Neural crest cell (in vitro differentiated cells): ENCODE measurements at regions not wholly inside any gene's neighbourhood (a gene's known extent, or its start where the extent isn't known, plus 50 kb on each side); places are given as distances from the start of the nearest gene placed in this dataset.

Experiments
- DNase-seq: peaks from one replicate; pipeline ENCODE4 v3.0.0; 2021; ENCODE audit warnings: low read depth, mixed read lengths, low spot score
- H3K27ac Mint-ChIP-seq: one replicate; pipeline ENCODE4 v1.8.0; 2021; ENCODE audit warnings: mild to moderate bottlenecking, mixed read lengths; ENCODE audit not compliant: unreplicated experiment
- H3K27me3 Mint-ChIP-seq: 2 replicates; pipeline ENCODE4 v1.8.0; 2021; ENCODE audit warnings: low read depth, mild to moderate bottlenecking, mixed read lengths
- H3K36me3 Mint-ChIP-seq: 2 replicates; pipeline ENCODE4 v1.8.0; 2021; ENCODE audit warnings: low read depth, mild to moderate bottlenecking, mixed read lengths
- H3K4me1 Mint-ChIP-seq: 2 replicates; pipeline ENCODE4 v1.8.0; 2021; ENCODE audit warnings: mixed read lengths
- H3K4me3 Mint-ChIP-seq: one replicate; pipeline ENCODE4 v1.8.0; 2021; ENCODE audit warnings: mild to moderate bottlenecking, mixed read lengths
- H3K9me3 Mint-ChIP-seq: 2 replicates; pipeline ENCODE4 v1.8.0; 2021; ENCODE audit warnings: mixed read lengths
- TF ChIP-seq, protein P1 (sequence below): fragments of 200-600 bp; sonication (generic); conservative IDR thresholded peaks from 2 replicates; pipeline ENCODE4 v1.5.0; 2021; ENCODE audit warnings: antibody characterized with exemption, mild to moderate bottlenecking

DNA sequence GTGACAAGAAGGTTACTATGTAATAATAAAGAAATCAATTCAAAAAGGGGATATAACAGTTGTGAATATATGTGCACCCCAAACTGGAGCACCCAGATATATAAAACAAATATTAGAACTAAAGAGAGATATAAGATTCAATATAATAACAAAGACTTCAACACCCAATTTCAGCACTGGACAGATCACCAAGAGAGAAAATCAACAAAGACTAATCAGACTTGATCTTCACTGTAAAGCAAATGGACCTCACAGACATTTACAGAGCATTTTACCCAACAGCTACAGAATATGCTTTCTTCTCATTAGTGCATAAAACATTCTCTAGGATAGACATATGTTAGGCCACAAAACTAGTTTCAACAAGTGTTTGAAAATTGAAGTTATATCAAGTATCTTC, 287.7 kb downstream of the DSC3 start:
- Mint-ChIP-seq H3K4me3 (no peak overlapping the region), H3K27ac (no peak overlapping the region), H3K4me1 (no peaks in the 10 kb centered on the region), H3K36me3 (no peaks in the 10 kb centered on the region), H3K27me3 (no peaks in the 10 kb centered on the region), H3K9me3 (peaks cover 11% of the 10 kb centered on the region)
- no peak for DNase-seq
- TF ChIP-seq, protein P1, sequence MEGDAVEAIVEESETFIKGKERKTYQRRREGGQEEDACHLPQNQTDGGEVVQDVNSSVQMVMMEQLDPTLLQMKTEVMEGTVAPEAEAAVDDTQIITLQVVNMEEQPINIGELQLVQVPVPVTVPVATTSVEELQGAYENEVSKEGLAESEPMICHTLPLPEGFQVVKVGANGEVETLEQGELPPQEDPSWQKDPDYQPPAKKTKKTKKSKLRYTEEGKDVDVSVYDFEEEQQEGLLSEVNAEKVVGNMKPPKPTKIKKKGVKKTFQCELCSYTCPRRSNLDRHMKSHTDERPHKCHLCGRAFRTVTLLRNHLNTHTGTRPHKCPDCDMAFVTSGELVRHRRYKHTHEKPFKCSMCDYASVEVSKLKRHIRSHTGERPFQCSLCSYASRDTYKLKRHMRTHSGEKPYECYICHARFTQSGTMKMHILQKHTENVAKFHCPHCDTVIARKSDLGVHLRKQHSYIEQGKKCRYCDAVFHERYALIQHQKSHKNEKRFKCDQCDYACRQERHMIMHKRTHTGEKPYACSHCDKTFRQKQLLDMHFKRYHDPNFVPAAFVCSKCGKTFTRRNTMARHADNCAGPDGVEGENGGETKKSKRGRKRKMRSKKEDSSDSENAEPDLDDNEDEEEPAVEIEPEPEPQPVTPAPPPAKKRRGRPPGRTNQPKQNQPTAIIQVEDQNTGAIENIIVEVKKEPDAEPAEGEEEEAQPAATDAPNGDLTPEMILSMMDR = no peak

DNA sequence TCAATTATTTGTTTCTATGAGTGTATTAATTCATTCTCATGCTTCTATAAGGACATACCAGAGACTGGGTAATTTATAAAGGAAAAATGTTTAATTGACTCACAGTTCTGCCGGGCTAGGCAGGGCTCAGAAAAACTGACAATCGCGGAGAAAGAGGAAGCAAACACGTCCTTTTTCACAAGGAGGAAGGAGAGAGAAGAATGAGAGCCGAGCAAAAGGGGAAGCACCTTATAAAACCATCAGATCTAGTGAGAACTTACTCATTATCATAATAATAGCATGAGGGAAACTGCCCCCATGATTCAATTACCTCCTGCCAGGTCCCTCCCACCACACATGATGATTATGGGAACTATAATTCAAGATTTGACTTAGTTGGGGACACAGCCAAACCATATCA, 294.0 kb downstream of the DSC3 start:
- no peaks in the 10 kb centered on the region for H3K36me3 Mint-ChIP-seq
- no peaks in the 10 kb centered on the region for H3K27me3 Mint-ChIP-seq
- H3K9me3 Mint-ChIP-seq = peaks cover 3% of the 10 kb centered on the region
- H3K4me1 Mint-ChIP-seq = peaks cover 7% of the 10 kb centered on the region
- H3K27ac Mint-ChIP-seq = no peak overlapping the region
- TF ChIP-seq, protein P1 = no peak
- H3K4me3 Mint-ChIP-seq = no peak overlapping the region
- DNase-seq = no peak

DNA sequence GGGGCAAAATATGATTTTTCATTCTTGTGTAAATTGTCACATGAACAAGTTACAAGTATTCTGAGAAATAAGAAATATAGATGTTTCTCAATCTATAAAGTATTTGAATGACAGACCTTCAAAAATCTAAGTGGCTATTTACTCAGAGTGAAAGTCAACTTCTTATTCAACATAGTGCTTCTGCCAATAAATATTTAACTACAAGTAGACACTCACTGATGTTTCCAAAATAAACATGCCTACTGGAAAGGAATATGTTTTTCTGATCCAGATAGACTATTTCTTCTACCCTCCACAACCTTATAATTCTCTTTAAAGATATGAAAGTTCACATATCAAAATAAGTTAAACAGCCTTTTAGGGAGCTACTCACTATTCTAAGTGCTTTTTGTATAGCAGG, 296.3 kb downstream of the DSC3 start:
- Mint-ChIP-seq H3K36me3 (no peaks in the 10 kb centered on the region), H3K4me1 (peaks cover 7% of the 10 kb centered on the region), H3K9me3 (no peaks in the 10 kb centered on the region), H3K27me3 (no peaks in the 10 kb centered on the region), H3K27ac (no peak overlapping the region), H3K4me3 (no peak overlapping the region)
- TF ChIP-seq, protein P1 = no peak
- DNase-seq = no peak

DNA sequence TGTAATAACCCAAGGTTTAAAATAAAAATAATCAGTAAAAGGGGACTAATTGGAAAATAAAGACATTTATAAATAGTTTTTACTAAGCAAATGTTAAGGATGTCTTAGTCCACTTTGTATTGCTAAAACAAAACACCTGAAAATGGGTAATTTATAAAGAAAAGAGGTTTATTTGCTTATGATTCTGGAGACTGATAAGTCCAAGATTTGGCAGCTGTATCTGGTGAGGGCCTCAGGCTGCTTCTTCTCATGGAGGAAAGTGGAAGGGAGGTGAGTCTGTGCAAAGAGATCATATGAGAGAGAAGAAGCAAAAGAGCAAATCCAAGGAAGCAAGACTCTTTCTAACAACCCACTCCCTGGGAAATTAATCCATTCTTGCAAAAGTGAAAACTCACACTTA, 299.5 kb downstream of the DSC3 start:
- Mint-ChIP-seq H3K36me3 (no peaks in the 10 kb centered on the region), H3K27ac (no peak overlapping the region), H3K4me1 (no peaks in the 10 kb centered on the region), H3K27me3 (no peaks in the 10 kb centered on the region), H3K9me3 (no peaks in the 10 kb centered on the region), H3K4me3 (no peak overlapping the region)
- DNase-seq = no peak
- TF ChIP-seq, protein P1 = no peak

DNA sequence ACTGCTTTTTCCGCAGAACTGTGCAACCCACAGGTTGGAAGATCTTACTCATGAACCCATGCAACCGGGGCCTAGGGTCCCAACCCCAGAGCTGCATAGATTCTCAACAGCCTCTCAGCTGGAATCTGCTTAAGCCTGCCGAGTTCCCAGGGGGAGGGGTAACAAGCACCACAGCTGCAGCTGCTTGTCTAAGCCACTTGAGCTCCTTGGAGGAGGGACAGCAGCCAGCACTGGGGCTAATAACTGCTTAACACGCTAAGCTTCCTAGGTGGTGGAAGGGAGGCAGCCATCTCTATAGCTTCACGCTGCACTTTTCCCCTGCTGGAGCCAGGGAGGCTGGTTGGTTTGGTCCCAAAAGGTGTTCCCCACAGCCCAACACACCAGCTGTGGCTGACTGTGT, 311.6 kb downstream of the DSC3 start:
- Mint-ChIP-seq H3K36me3 (peaks cover 8% of the 10 kb centered on the region), H3K4me1 (no peaks in the 10 kb centered on the region), H3K4me3 (no peak overlapping the region), H3K27ac (no peak overlapping the region), H3K27me3 (no peaks in the 10 kb centered on the region), H3K9me3 (peaks cover 15% of the 10 kb centered on the region)
- DNase-seq = no peak
- TF ChIP-seq, protein P1 = no peak

DNA sequence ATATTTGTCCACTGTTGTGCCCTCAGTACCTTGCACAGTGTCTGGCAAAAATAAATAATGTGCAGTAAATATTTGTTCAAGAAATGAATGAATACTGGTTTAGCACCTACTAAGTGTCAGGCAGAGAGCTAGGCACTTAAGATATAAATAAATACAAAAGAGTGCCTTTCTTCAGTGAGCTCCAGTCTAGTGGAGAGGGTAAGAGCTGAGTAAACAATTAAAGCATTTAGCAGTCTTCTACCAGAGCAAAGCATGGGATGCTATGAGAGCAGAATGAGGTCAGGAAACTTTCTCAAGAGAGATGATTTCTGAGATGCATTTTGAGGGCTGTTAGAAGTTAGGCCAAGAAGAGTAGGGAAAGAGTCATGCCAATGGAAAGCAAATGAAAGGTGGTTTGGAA, 314.7 kb downstream of the DSC3 start:
- Mint-ChIP-seq H3K36me3 (peaks cover 6% of the 10 kb centered on the region), H3K27ac (no peak overlapping the region), H3K4me1 (no peaks in the 10 kb centered on the region), H3K27me3 (no peaks in the 10 kb centered on the region), H3K9me3 (peaks cover 5% of the 10 kb centered on the region), H3K4me3 (no peak overlapping the region)
- TF ChIP-seq, protein P1 = no peak
- DNase-seq = no peak
